ENCODE measurements at regions not wholly inside any gene's neighbourhood (a gene's known extent, or its start where the extent isn't known, plus 50 kb on each side); places are given as distances from the start of the nearest gene placed in this dataset.

- Histone ChIP-seq H3K4me1 (ENCODE audit: insufficient read depth, low read length, poor library complexity, severe bottlenecking) (no peaks in the 10 kb centered on the region), H3K36me3 (ENCODE audit: insufficient read depth, low read length) (no peaks in the 10 kb centered on the region), H3K4me3 (ENCODE audit: low read length, poor library complexity, severe bottlenecking) (no peak overlapping the region), H3K27me3 (ENCODE audit: insufficient read depth, low read length, poor library complexity, severe bottlenecking) (no peaks in the 10 kb centered on the region), H3K9me3 (ENCODE audit: insufficient read depth, low read depth, low read length) (no peaks in the 10 kb centered on the region), H3K79me2 (ENCODE audit: insufficient read depth, low read length) (no peaks in the 10 kb centered on the region), H3K9ac (ENCODE audit: low read depth, low read length, poor library complexity, severe bottlenecking) (no peak overlapping the region), H4K20me1 (ENCODE audit: insufficient read depth, low read length, poor library complexity, severe bottlenecking) (no peaks in the 10 kb centered on the region), H3K9me2 (replicated peaks; ENCODE audit: low read depth, low read length) (no peaks in the 10 kb centered on the region), H3K4me2 (ENCODE audit: low read depth, low read length, poor library complexity, severe bottlenecking) (no peak overlapping the region), H3F3A (ENCODE audit: low read depth) (no peaks in the 10 kb centered on the region), H2AFZ (ENCODE audit: low read length) (no peak overlapping the region)
- TF ChIP-seq EZH2phosphoT487 (IDR thresholded peaks at IDR 0.05; ENCODE audit: borderline replicate concordance), result no peak
- TF ChIP-seq CTCF (conservative IDR thresholded peaks at IDR 0.05; ENCODE audit: low read length), result no peak
Measured at GRCh38 chr9:107992271-107992670, 502.7 kb upstream of the KLF4 start.

GRCh38 chr9:107991581-107991980 lies 502.0 kb upstream of the KLF4 start:
- no peaks in the 10 kb centered on the region for H3K9me2 ChIP-seq (replicated peaks; ENCODE audit: low read depth, low read length)
- no peaks in the 10 kb centered on the region for H3K4me1 ChIP-seq (ENCODE audit: insufficient read depth, low read length, poor library complexity, severe bottlenecking)
- H3K9ac ChIP-seq (ENCODE audit: low read depth, low read length, poor library complexity, severe bottlenecking), result no peak overlapping the region
- TF ChIP-seq CTCF (conservative IDR thresholded peaks at IDR 0.05; ENCODE audit: low read length) (no peak), EZH2phosphoT487 (IDR thresholded peaks at IDR 0.05; ENCODE audit: borderline replicate concordance) (no peak)
- H3K27me3 ChIP-seq (ENCODE audit: insufficient read depth, low read length, poor library complexity, severe bottlenecking), result no peaks in the 10 kb centered on the region
- no peak overlapping the region for H2AFZ ChIP-seq (ENCODE audit: low read length)
- no peaks in the 10 kb centered on the region for H4K20me1 ChIP-seq (ENCODE audit: insufficient read depth, low read length, poor library complexity, severe bottlenecking)
- no peak overlapping the region for H3K4me2 ChIP-seq (ENCODE audit: low read depth, low read length, poor library complexity, severe bottlenecking)
- no peaks in the 10 kb centered on the region for H3F3A ChIP-seq (ENCODE audit: low read depth)
- no peaks in the 10 kb centered on the region for H3K79me2 ChIP-seq (ENCODE audit: insufficient read depth, low read length)
- H3K9me3 ChIP-seq (ENCODE audit: insufficient read depth, low read depth, low read length), result no peaks in the 10 kb centered on the region
- no peak overlapping the region for H3K4me3 ChIP-seq (ENCODE audit: low read length, poor library complexity, severe bottlenecking)
- no peaks in the 10 kb centered on the region for H3K36me3 ChIP-seq (ENCODE audit: insufficient read depth, low read length)

- no peaks in the 10 kb centered on the region for H3K9me2 ChIP-seq (replicated peaks; ENCODE audit: low read depth, low read length)
- no peaks in the 10 kb centered on the region for H3K36me3 ChIP-seq (ENCODE audit: insufficient read depth, low read length)
- H3K4me3 ChIP-seq (ENCODE audit: low read length, poor library complexity, severe bottlenecking), result no peak overlapping the region
- H3K4me2 ChIP-seq (ENCODE audit: low read depth, low read length, poor library complexity, severe bottlenecking), result no peak overlapping the region
- no peaks in the 10 kb centered on the region for H4K20me1 ChIP-seq (ENCODE audit: insufficient read depth, low read length, poor library complexity, severe bottlenecking)
- H3K4me1 ChIP-seq (ENCODE audit: insufficient read depth, low read length, poor library complexity, severe bottlenecking), result no peaks in the 10 kb centered on the region
- no peaks in the 10 kb centered on the region for H3F3A ChIP-seq (ENCODE audit: low read depth)
- H3K27me3 ChIP-seq (ENCODE audit: insufficient read depth, low read length, poor library complexity, severe bottlenecking), result no peaks in the 10 kb centered on the region
- H3K9ac ChIP-seq (ENCODE audit: low read depth, low read length, poor library complexity, severe bottlenecking), result no peak overlapping the region
- H3K9me3 ChIP-seq (ENCODE audit: insufficient read depth, low read depth, low read length), result 0 out of 2 replicates have a peak, but pooled peaks cover 3% of the 10 kb centered on the region
- H2AFZ ChIP-seq (ENCODE audit: low read length), result no peak overlapping the region
- no peak for TF ChIP-seq EZH2phosphoT487 (IDR thresholded peaks at IDR 0.05; ENCODE audit: borderline replicate concordance)
- no peak for TF ChIP-seq CTCF (conservative IDR thresholded peaks at IDR 0.05; ENCODE audit: low read length)
- no peaks in the 10 kb centered on the region for H3K79me2 ChIP-seq (ENCODE audit: insufficient read depth, low read length)
Measured at GRCh38 chr9:107989544-107989943, 500.0 kb upstream of the KLF4 start.

Measured in Loucy (cell line).